Activated naive CD4-positive, alpha-beta T cell treated with anti-CD3 and anti-CD28 coated beads, Interleukin-2, amount 10 ng/mL, durations not matched to agents 7 days and 5 days (primary cell): ENCODE measurements at regions not wholly inside any gene's neighbourhood (a gene's known extent, or its start where the extent isn't known, plus 50 kb on each side); places are given as distances from the start of the nearest gene placed in this dataset.

ENCODE experiments used
- CTCF ChIA-PET: fragments of 350-600 bp; sonication (Branson Sonifier 250); formaldehyde crosslinking; loops from one replicate; lab custom pipeline; 2021; ENCODE audit warnings: antibody characterized with exemption; lab: Charles Lee
- DNase-seq: peaks from one replicate; pipeline ENCODE4 v3.0.0-alpha.2; 2020
- H3K27ac Mint-ChIP-seq: one replicate; pipeline ENCODE4 v1.8.0; 2021; ENCODE audit warnings: mild to moderate bottlenecking, moderate library complexity, mixed read lengths
- H3K27me3 Mint-ChIP-seq: one replicate; pipeline ENCODE4 v1.8.0; 2021; ENCODE audit warnings: mild to moderate bottlenecking, mixed read lengths
- H3K36me3 Mint-ChIP-seq: one replicate; pipeline ENCODE4 v1.8.0; 2021; ENCODE audit warnings: mixed read lengths
- H3K4me1 Mint-ChIP-seq: one replicate; pipeline ENCODE4 v1.8.0; 2021; ENCODE audit warnings: mixed read lengths
- H3K4me3 Mint-ChIP-seq: one replicate; pipeline ENCODE4 v1.8.0; 2021; ENCODE audit warnings: mild to moderate bottlenecking, moderate library complexity, mixed read lengths
- H3K9me3 Mint-ChIP-seq: one replicate; pipeline ENCODE4 v1.8.0; 2021; ENCODE audit warnings: mixed read lengths

- CTCF ChIA-PET: no interaction called here
- H3K27me3 Mint-ChIP-seq: peaks cover 6% of the 10 kb centered on the region
- no peak overlapping the region for H3K4me3 Mint-ChIP-seq
- no peak overlapping the region for H3K27ac Mint-ChIP-seq
- no peaks in the 10 kb centered on the region for H3K36me3 Mint-ChIP-seq
- no peaks in the 10 kb centered on the region for H3K9me3 Mint-ChIP-seq
- no peaks in the 10 kb centered on the region for H3K4me1 Mint-ChIP-seq
- no peak for DNase-seq
These were observed 140.0 kb downstream of the NSG2 start for GRCh38 chr5:174185506-174185905.

DNA sequence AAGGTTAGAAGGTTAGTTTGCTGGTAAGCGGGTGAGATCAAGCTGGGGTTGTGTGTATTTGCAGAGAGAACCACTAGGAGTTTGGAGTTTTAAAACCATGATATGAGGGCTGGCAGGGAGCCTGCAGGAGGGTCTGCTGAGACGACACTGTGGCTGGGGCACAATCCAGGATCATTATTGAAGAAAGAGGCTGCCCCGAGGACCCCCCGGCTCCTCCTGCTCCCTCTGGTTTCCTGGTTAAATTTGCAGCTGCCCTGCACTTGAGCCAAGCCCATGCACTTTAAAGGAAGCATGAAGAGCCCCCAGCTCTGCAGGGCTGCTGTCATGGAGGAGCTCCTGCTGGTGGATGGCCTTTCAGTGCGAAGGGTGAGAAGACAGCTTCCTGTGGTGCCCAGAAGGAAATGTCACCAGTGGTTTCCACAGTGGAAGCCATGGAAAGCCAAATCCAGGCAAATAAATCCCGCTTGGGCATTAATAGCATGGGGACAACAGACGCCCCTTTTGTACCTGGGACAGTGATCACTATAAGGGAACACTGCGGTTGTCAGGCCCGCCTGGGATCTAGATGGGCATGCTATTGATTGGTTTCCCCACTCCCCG lies 140.7 kb downstream of the NSG2 start:
- Mint-ChIP-seq H3K36me3 (no peaks in the 10 kb centered on the region), H3K9me3 (no peaks in the 10 kb centered on the region), H3K27me3 (peaks cover 6% of the 10 kb centered on the region), H3K27ac (no peak overlapping the region), H3K4me1 (no peaks in the 10 kb centered on the region), H3K4me3 (no peak overlapping the region)
- DNase-seq: no peak
- CTCF ChIA-PET: no interaction called here

DNA sequence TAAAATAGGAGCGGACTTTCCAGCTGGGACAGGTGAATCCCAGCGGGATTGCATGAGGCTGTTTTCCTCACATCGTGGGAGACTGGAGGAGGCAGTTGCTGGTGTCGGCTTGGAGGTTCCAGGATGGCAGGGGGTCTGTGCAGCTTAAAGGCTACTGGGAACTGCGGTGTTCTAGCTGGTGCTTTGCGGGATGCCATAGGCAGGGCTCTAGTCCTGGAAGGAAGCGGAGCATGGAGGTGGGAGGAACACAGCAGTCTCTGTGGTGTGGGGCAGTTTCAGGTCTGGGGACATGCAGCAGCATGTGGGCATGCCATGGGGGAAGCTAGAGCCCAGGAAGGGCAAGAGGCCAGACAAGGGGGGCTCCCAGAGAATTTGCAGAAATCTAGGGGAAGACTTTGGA lies 141.5 kb downstream of the NSG2 start:
- no peaks in the 10 kb centered on the region for H3K36me3 Mint-ChIP-seq
- no peaks in the 10 kb centered on the region for H3K4me1 Mint-ChIP-seq
- no peak overlapping the region for H3K27ac Mint-ChIP-seq
- CTCF ChIA-PET: no interaction called here
- H3K9me3 Mint-ChIP-seq: no peaks in the 10 kb centered on the region
- H3K4me3 Mint-ChIP-seq: no peak overlapping the region
- peaks cover 6% of the 10 kb centered on the region for H3K27me3 Mint-ChIP-seq
- DNase-seq: no peak

DNA sequence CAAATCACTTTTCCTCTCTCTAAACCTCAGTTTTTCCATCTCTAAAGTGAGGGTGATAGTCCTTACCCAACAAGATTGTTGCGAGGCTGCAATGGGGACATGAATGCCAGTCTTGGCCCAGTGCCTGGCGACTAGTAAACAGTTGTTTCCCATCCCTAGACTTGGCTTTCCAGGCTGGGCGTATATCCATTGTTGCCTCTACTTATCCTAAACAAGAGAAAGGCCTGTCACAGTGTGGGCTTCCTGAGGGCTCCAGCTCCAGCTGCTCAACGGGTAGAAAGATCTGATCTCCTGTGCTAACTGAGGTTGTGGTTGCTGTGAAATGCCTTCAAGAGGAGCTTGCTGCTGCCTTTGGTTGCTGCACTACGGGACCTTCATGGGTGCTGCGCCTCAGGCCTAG lies 142.0 kb downstream of the NSG2 start:
- Mint-ChIP-seq H3K4me3 (no peak overlapping the region), H3K27ac (no peak overlapping the region), H3K36me3 (no peaks in the 10 kb centered on the region), H3K9me3 (no peaks in the 10 kb centered on the region), H3K27me3 (peaks cover under 1% of the 10 kb centered on the region), H3K4me1 (no peaks in the 10 kb centered on the region)
- CTCF ChIA-PET: no interaction called here
- DNase-seq: no peak

- no peak overlapping the region for H3K4me3 Mint-ChIP-seq
- H3K27ac Mint-ChIP-seq: no peak overlapping the region
- no peaks in the 10 kb centered on the region for H3K9me3 Mint-ChIP-seq
- no peaks in the 10 kb centered on the region for H3K36me3 Mint-ChIP-seq
- no peaks in the 10 kb centered on the region for H3K4me1 Mint-ChIP-seq
- H3K27me3 Mint-ChIP-seq: no peaks in the 10 kb centered on the region
- CTCF ChIA-PET: no interaction called here
- no peak for DNase-seq
These were observed 142.8 kb downstream of the NSG2 start for GRCh38 chr5:174188295-174188694.

- no peak overlapping the region for H3K4me3 Mint-ChIP-seq
- no peaks in the 10 kb centered on the region for H3K27me3 Mint-ChIP-seq
- H3K4me1 Mint-ChIP-seq: no peaks in the 10 kb centered on the region
- DNase-seq: no peak
- no peaks in the 10 kb centered on the region for H3K36me3 Mint-ChIP-seq
- no peak overlapping the region for H3K27ac Mint-ChIP-seq
- CTCF ChIA-PET: no interaction called here
- H3K9me3 Mint-ChIP-seq: no peaks in the 10 kb centered on the region
These were observed 144.4 kb downstream of the NSG2 start for GRCh38 chr5:174189654-174190541.

DNA sequence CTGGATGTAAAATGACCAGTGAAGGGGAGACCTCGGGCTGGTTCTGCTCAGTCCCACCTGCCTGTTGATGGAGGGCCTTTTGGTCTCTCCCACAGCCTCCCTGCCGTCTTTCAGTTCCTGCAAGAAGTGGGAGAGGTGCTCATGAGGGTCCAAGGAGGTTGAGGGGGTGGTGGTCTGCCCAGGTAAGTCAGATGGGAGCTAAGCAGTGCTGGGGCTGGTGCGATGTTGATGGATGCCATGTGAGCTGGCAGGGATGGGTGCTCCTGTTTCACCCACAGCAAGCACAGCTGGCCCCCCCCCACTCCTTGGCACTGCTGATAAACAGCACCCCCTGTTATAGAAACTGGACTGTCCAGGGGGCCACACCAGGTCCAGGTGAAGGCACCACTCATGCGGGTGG lies 145.6 kb downstream of the NSG2 start:
- Mint-ChIP-seq H3K4me3 (no peak overlapping the region), H3K9me3 (no peaks in the 10 kb centered on the region), H3K27ac (no peak overlapping the region), H3K27me3 (no peaks in the 10 kb centered on the region), H3K4me1 (no peaks in the 10 kb centered on the region), H3K36me3 (no peaks in the 10 kb centered on the region)
- no peak for DNase-seq
- CTCF ChIA-PET: no interaction called here

- CTCF ChIA-PET: no interaction called here
- H3K27ac Mint-ChIP-seq: no peak overlapping the region
- no peak overlapping the region for H3K4me3 Mint-ChIP-seq
These were observed 146.5 kb downstream of the NSG2 start for GRCh38 chr5:174191850-174192655.

DNA sequence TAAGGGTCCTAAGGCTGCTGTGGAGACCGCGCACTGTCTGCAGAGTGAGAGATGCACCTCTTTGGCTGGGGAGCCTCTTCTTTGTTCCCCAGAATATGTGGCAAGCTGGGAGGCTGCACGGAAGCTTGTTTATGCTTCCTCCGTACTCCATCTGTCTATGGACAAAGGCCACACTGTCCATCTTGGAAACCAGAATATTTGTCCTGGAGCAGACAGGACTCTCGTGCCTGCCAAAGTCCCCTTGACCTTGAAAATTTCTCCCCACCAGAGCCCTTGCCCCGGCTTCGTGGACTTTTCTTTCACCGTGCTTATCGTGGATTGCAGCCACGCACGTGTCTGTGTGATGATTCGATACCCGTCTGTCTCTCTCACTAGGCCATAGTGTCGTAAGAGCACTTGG lies 147.4 kb downstream of the NSG2 start:
- Mint-ChIP-seq H3K4me1 (no peaks in the 10 kb centered on the region), H3K9me3 (no peaks in the 10 kb centered on the region), H3K27ac (no peak overlapping the region), H3K36me3 (no peaks in the 10 kb centered on the region), H3K27me3 (no peaks in the 10 kb centered on the region), H3K4me3 (no peak overlapping the region)
- DNase-seq: no peak
- CTCF ChIA-PET: no interaction called here

More at GRCh38 chr5:174191850-174192655, 146.5 kb downstream of the NSG2 start:
- Mint-ChIP-seq H3K4me1 (no peaks in the 10 kb centered on the region), H3K36me3 (no peaks in the 10 kb centered on the region), H3K9me3 (no peaks in the 10 kb centered on the region), H3K27me3 (no peaks in the 10 kb centered on the region)
- no peak for DNase-seq

DNA sequence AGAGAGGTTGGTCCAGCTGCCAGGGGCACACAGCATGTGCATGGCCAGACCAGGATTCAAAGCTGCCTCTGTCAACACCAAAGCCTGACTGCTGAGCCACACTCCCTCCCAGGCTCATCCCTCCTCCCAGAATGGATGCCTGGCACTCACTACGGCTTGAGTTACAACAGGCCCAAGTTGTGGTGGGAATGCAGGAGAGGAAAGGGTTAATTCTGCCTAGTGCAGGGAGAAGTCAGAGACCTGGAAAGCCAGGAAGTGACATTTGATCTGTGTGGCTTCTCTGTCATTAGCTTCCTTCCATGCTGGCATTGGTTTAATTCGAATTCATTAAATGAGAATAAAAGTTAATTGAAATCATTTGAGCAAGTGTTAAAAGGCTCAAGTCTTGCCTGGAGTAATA lies 150.0 kb downstream of the NSG2 start:
- Mint-ChIP-seq H3K27me3 (no peaks in the 10 kb centered on the region), H3K27ac (no peak overlapping the region), H3K9me3 (no peaks in the 10 kb centered on the region), H3K4me3 (no peak overlapping the region), H3K4me1 (no peaks in the 10 kb centered on the region), H3K36me3 (no peaks in the 10 kb centered on the region)
- CTCF ChIA-PET: no interaction called here
- DNase-seq: no peak

GRCh38 chr5:174197929-174198328 lies 152.4 kb downstream of the NSG2 start:
- no peak for DNase-seq
- H3K4me3 Mint-ChIP-seq: no peak overlapping the region
- H3K36me3 Mint-ChIP-seq: no peaks in the 10 kb centered on the region
- CTCF ChIA-PET: no interaction called here
- no peak overlapping the region for H3K27ac Mint-ChIP-seq
- no peaks in the 10 kb centered on the region for H3K27me3 Mint-ChIP-seq
- no peaks in the 10 kb centered on the region for H3K4me1 Mint-ChIP-seq
- peaks cover under 1% of the 10 kb centered on the region for H3K9me3 Mint-ChIP-seq

DNA sequence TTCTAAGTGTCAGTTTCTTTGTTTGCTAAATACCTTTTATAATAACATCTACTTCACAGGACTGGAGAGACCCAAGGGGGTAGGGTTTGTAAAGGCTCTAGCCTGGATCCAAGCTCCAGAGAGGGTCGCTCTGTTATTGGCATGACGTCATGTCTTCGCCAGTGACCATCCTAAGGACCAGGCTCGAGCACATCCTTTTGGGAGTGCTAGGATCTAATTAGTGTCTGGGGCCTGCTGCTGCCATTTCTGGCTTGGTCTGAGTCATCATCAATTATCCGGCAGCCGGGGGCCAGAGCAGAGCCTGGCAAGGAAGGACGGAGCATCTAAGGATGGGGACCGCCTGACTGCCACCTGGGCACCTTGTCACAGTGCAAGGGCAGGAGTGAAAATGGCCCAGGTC lies 153.0 kb downstream of the NSG2 start:
- DNase-seq: no peak
- H3K4me1 Mint-ChIP-seq: no peaks in the 10 kb centered on the region
- H3K27ac Mint-ChIP-seq: no peak overlapping the region
- CTCF ChIA-PET: no interaction called here
- no peaks in the 10 kb centered on the region for H3K36me3 Mint-ChIP-seq
- peaks cover 2% of the 10 kb centered on the region for H3K9me3 Mint-ChIP-seq
- no peak overlapping the region for H3K4me3 Mint-ChIP-seq
- no peaks in the 10 kb centered on the region for H3K27me3 Mint-ChIP-seq

GRCh38 chr5:174202996-174203395 lies 157.5 kb downstream of the NSG2 start:
- peaks cover 3% of the 10 kb centered on the region for H3K27me3 Mint-ChIP-seq
- H3K4me1 Mint-ChIP-seq: no peaks in the 10 kb centered on the region

DNA sequence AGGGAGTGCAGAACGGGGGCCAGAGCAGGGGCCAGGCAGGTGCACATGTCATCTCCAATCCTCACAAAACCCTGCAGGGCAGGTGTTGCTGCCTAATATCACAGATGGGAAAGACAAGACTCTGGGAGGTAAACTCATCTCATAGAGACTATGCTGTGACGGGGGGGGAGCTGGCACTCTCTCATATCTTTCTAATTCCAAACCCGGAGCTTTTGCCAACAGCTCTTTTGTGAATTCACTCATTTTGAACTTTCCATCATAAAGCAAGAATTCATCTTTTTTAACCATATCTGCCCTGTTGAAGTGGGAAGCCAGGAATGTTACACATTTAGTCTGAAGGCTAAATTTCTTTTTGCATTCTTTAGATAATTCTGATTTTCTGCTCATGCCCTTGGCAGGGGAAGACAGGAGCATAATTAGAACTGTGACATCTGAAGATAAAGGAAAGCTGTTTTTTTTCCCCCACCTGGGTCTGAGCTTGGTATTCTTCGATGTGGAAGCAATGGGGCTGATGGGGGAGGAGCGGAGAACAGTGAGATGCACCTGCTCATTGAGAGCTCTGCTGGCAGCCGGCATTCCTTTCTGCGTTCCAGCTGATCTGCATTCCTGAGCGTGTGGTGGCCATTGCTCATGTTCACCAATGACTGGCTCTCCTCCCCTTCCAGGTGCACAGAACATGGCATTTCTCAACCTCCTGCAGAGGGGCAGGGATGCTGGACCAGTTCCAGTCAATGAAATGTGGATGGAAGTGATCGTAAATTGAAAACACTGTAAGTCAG lies 159.2 kb downstream of the NSG2 start:
- Mint-ChIP-seq H3K27me3 (peaks cover 3% of the 10 kb centered on the region), H3K36me3 (no peaks in the 10 kb centered on the region), H3K4me1 (no peaks in the 10 kb centered on the region), H3K9me3 (peaks cover 2% of the 10 kb centered on the region), H3K4me3 (no peak overlapping the region), H3K27ac (no peak overlapping the region)
- DNase-seq: no peak
- CTCF ChIA-PET: no interaction called here

More at GRCh38 chr5:174202996-174203395, 157.5 kb downstream of the NSG2 start:
- no peak overlapping the region for H3K4me3 Mint-ChIP-seq
- CTCF ChIA-PET: no interaction called here
- peaks cover 2% of the 10 kb centered on the region for H3K9me3 Mint-ChIP-seq
- H3K36me3 Mint-ChIP-seq: no peaks in the 10 kb centered on the region
- no peak overlapping the region for H3K27ac Mint-ChIP-seq
- DNase-seq: no peak
